HG03575 (cell line): ENCODE measurements at regions not wholly inside any gene's neighbourhood (a gene's known extent, or its start where the extent isn't known, plus 50 kb on each side); places are given as distances from the start of the nearest gene placed in this dataset.

ENCODE experiments used
- ATAC-seq: cut with Tn5 transposase; IDR thresholded peaks from one replicate; pipeline ENCODE4 v1.9.1; 2021; ENCODE audit not compliant: unreplicated experiment, insufficient number of reproducible peaks, low FRiP score; ENCODE audit errors: extremely low read depth

DNA sequence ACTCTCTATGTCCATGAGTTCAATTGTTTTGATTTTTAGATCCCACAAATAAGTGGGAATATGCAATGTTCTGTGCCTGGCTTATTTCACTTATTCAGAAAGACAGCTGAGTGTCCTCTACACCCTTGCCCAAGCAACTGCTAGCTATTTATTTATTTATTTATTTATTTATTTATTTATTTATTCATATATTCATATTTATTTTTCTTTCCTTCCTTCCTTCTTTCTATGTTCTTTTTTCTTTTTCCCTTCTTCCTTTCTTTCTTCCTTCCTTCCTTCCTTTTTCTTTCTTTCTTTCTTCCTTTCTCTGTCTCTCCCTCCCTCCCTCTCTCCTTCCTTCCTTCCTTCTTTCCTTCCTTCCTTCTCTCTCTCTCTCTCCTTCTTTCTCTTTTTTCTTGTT, 563.4 kb downstream of the BCL11B start:
- no peak for ATAC-seq

DNA sequence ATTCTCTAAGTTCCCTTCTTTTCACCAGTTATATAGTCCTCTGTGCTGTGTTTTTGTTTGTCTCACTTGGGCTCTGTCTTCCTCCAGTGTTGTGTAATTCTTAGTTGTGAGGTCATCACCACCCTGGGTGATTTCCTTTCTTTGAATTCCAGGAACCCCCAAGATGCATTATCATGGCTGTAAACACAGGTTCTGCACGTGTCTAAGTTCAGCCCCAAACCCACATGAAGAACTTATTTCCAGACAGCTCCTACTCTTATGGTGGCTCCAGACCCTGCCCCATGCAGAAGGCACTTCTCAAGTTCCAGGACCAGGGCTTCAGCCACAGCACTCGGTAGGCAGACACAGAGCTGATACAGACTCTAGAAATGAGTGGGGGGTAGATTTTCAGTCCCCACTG, 560.5 kb downstream of the BCL11B start:
- no peak for ATAC-seq

DNA sequence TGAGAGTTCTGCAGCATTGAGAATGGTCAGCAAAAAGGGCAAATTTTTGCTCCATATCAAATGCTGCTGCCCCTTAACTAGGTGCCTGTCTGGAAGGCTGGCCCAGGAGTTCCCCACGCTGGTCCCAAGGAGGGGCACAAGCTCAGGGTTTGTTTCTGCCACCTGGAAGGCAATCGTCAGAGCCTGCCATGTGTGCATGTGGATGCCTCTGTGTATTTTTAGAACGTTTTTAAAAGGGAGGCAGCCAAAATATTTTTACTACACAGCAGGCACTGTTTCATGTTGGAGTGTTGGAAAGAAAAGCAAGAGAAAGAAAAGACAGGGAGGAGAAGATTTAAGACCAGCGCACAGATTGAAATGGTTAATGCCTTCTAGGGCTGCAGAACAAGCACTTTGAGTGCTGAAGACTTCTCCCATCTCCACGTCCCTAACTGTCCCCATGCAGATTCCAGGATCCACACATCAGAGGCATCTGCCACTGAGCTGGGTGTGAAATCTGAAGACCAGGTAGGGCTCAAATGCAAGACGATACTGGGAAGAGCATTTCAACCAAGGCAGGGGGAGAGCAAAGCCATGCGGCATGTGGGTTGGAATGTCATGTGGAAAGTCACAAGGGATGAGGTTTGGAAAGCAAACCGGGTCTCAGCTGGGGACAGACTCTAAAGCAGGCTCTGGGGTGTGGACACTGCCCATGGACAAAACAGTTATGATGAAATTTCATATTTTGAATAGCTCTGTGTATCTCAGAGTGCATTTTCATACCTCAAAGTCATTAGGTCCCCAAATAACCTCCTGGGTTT, 557.2 kb downstream of the BCL11B start:
- ATAC-seq, result no peak

DNA sequence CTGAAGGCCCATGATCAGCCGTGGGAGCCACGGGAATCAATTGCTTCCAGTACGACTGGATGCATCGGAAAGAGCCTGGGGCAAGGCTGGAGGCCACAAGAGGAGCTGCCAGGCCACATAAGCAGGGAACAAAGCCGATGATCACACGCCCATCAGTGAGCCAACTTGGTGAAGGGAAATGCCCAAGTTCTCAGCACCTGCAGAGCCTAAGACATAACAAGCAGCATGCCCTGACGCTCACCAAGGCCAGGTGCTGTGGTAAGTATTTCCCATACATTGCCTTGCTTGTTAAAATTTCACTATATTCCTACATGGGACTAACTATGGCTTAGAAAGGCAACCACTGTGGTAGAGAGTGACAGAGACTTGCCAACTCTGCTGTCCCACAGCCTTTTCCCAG, 555.9 kb downstream of the BCL11B start:
- ATAC-seq, result no peak

DNA sequence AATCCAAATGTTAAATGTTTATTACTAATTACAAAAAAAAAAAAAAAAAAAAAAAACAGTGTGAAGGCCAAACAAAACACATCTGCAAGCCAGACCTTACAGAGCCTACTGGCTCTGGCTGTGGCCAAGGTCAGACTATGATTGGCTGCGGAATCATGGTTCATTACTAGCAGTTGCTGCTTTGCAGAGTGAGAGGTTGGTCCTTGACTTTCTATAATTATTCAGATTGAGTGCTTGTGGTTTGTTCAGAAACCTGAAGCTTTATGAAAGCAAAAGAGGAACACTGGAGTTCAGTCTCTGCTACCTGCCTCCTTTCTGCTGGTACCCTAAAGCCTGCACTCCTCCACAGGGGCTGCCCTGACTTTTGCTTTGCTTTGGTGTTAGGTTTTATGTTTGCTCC, 550.9 kb downstream of the BCL11B start:
- ATAC-seq, result no peak

DNA sequence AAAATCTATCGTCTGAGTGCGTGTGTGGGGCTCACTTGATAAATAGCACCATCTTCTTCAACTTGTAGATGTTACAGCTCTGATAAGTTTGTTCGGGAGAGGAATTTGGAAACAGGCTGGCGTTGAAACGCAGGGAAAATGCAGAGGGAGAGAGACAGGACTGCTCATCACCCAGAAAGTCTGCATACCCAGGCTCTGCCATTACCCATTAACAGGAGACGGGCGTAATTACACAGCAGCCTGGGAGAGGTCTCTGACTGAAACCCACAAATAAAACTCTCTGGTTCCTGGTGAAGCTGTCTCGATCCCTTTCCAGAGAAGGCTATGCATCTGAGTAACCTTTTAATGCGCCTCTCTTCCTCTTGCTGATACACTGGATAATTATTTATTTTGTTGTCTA, 547.3 kb downstream of the BCL11B start:
- ATAC-seq, result no peak

DNA sequence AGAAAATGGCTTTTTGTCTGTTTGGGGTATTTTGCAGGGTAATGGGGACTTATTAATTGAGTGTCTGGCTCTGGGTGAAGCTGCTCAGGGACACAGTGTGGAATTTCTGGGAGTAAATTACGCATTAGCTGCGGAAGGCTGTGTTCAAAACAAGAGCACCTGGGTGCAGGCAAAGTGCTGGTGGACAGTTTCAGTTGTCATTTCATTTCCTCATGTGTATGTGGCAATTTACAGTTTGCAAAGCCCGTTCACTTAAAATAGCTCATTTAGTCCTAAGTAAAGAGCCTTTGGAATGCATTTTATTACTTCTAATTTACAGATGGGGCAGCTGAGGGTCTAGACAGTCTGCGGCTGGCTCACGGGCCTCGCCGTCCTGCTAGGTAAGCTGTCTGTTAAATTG, 546.8 kb downstream of the BCL11B start:
- no peak for ATAC-seq

DNA sequence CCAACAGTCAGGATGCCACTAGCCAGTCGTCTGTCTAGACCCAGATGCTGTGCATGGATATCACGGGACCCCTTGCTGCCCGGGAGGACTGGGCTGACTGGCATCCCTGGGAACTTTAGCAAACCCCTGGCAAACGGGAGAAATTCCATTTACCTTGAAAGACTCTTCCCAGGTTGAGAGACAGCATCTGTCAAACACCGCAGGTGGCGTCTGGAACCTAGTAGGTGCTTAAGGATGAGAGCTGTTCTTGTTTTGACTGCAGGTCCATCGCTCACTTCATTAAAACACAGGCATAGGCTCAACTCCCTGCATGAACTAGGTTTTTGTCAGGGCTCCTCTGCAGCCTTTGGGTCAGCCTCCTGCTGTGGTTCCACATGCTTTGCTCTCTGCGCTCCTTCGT, 546.3 kb downstream of the BCL11B start:
- ATAC-seq, result no peak

DNA sequence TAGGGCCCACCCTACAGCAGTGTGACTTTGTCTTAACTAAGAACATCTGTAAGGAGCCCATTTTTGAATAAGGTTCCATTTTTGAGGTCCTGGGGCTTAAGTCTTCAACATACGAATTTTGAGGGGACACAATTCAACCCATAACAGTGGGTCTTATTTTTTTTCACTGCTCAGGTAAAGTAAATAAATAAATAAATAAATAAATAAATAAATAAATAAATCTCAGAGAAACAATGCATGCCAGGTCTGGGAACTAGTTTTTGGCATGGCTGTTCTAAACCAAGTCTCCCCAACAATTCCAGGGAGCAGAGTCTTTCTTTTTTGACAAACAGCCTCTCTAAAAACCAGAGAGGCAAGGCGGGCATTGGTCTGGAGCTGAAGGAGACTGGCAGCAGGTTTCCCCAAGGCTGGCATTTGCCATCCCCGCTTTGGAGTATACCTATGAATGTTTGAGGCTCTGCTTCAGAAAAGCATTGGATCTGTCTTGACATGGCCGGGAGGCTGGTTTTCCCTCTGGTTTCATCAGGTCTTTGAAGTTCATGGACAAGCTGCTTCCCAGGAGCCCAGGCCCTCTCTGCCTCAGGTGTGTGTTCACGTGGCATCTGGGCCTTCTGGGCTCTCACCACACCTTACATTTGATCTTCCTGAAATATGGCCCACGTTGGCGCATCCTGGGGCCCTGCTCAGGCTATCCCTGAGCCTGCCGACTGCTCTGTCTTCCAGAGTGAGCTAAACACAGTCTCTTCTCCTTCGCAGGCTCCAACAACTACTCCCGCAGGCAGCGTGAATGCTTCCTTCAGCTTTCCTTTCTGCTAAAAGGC, 545.2 kb downstream of the BCL11B start:
- no peak for ATAC-seq

DNA sequence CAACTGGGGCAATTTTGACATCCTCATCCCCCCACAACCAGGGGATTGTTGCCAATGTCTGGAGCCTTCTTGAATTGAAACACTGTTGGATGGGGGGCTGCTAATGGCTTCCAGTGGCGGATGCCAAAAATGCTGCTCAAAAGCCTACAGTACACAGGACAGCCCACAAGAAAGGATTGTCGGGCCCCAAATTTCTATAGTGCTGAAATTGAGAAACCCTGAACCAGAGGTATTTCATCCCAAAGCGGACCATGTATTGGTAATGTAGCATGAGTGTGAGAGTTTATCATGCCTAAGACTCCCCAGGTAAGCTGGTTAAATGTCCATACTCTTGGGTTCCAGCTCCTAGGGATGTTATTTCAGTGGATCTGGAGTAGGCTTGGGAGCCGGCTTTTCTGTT, 544.0 kb downstream of the BCL11B start:
- no peak for ATAC-seq

DNA sequence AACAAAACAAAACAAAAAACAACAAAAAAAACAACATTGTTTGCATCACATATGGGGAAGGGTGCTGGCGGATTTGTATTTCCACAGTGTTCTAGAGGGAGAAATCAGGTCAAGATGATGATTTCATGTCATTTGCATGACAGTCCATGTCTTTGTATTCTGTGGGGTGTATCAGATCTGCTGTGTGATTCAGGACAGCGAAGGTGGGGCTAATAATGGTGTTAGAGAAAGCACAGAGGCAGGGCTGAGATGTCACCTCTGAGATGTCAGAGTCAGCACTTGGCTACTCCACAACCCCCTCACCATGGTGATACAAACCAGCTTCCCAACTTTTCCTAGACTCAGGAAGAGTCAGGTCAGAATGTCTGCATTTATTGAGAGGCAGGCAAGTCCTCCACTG, 543.2 kb downstream of the BCL11B start:
- no peak for ATAC-seq

DNA sequence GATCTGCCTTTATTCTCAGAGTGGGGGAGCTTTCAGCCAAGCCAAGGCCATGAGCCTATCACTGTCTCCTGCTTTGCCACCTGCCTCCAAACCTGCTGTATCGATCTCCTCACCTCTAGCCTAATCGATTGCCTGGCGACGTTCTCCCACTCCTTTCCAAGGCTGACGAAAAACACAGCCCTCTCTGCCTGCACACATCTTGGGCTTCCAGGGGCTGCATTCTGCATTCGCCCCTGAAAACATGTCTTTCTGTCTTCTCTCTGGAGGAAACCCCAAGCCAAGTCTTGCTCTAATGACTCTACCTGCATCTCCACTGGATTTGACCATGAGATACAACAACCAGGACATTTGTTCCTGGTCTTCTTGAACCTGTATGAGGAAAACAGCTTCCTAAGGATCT, 540.7 kb downstream of the BCL11B start:
- no peak for ATAC-seq

DNA sequence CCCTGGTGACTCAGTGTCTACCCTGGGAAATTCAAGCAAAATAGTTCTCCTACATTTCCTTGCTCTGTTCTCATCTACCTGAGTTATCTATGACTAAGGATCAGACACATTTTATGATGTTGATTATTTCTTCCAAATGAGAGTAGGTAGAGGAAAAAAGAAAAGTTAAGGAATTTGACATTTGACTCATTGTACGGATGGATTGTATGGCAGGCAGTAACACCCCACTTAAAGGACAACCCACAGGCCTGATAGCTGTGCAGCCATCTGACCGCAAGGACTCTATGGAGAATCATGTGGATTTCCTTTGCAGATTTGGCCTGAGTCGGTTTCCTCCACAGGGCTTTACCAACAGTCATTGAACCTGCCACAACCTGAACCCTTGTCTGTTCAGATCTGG, 540.3 kb downstream of the BCL11B start:
- no peak for ATAC-seq

DNA sequence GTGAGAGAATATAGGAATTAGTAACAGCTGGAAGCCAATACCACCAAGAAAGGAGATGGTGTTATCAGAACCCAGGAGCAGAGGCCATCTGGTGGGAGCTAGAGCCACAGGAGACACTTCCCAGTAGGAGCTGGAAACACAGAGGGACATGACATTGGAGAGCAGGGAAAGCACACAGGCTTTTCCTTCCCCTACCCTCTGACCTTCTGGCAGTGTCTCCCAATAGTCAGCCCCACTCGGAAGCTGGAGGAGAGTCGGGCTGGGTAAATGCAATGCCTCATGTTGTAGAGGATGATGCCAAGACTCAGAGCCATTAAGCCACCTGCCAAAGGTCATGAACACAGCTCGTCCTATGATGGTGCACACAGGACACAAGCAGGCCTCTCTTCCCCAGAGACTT, 538.5 kb downstream of the BCL11B start:
- ATAC-seq, result no peak

DNA sequence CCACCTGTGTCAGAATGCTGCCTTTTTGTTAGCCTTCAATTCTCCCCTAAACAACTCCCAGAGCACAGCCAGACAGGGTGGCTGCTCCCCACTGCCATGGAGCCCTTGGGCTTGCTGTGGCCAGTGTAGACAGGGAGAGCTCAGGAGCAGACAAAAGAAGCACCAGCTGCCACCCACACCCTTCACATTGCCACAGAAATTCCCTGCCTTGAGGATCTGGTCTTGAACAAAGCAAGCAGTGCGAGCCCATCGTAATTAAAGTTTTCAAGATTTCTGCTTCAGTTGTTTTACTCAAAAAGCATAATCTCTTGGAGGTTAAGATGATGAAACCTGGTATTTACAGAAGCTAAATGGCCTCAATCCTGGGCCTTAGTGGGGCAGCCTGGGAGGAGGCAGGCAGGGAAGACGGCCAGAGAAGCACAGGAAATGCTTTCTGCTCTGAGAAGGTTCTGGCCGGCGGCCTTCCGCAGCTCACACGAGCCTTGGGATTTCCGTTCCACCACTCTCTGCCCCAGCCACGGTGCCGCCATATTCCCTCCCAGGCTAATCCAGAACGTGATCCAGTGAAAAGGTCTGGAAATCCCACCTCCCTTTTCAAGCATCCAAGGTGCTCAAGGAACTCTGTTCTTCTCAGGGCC, 535.2 kb downstream of the BCL11B start:
- ATAC-seq, result no peak

DNA sequence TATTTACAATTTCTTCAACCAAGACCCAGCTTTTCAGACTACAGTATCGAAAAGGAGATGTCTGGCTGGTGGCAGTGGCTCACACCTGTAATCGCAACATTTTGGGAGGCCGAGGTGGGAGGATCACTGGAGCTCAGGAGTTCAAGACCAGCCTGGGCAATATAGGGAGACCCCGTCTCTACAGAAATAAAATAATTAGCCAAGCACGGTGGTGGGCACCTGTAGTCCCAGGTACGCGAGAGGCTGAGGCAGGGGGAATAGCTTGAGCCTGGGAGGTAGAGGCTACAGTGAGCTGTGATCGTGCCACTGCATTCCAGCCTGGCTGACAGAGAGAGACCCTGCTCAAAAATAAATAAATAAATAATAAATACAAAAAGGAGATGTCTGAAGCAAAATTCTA, 530.5 kb downstream of the BCL11B start:
- ATAC-seq, result no peak

DNA sequence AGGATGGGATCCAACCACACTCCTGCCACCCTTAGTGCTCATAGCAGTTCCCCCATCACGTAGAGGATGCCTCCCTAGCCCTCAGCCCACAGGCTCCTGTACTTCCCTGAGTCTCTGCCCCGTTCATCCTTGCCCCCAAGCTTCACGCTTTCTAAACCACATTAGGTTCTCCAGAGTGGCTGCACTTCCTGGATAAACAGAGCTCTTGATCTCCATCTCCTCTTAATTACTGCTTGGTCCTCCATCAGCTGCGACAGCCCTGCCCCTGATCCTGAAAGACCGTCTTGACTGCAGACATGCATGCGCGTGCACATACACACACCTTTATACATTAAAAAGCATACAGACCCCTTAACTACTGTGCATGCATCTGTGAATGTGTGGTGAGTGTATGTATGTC, 530.0 kb downstream of the BCL11B start:
- no peak for ATAC-seq

DNA sequence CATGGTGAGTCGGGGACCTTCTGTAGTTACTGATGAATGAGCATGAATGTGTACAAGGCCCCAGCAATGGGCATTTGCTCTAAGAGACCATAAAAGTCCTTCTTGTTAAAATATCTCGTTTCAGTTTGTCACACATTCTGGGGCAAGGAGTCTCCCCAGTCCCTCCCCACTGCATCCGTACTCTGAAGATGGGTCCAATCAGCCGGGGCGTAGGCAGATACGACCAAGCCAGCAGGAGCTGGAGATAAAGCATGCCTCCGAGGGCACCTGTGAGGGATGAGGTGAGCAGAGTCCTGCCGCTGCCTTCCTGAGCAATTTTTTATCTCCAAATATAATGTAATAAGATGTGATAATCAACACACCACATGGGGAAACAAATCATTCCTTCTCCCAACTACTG, 528.5 kb downstream of the BCL11B start:
- ATAC-seq, result no peak

DNA sequence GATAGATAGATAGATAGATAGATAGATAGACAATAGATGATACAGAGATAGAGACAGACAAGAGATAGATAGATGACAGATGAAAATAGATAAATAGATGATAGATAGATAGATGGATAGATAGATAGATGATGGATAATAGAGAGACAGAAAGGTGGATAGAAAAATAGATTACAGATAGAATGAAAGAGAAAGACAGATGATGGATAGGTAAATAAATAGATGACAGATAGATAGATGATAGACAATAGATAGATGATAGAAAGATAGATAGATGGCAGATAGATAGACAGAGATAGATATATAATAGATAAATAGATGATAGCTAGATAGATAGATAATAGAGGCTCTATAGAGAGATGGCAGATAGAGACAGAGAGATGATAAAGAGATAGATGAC, 523.0 kb downstream of the BCL11B start:
- no peak for ATAC-seq

DNA sequence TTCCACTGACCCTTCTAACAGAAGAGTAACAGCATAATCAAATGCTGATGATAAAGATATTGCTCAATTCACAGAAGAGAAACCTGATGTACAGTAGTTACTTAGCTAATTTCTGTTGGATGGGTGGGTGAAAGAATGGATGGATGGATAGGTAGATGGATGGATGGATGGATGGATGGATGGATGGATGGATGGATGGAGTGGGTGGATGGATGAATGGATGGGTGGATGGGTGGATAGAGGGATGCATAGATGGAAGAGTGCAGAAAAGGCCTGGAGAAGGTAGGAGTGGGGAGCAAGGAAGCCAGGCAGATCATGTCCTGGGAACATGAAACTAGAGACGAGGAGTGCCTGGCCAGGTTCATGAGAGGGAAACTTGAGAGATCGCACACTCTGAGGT, 520.9 kb downstream of the BCL11B start:
- ATAC-seq, result no peak
